Parathyroid adenoma (tissue), 2 donors: ENCODE measurements at regions not wholly inside any gene's neighbourhood (a gene's known extent, or its start where the extent isn't known, plus 50 kb on each side); places are given as distances from the start of the nearest gene placed in this dataset.

Experiments
- H2AFZ ChIP-seq: fragments of 300-600 bp; sonication (generic); one replicate; pipeline ENCODE4 v1.7.0; 2017; ENCODE audit warnings: antibody characterized with exemption, mild to moderate bottlenecking
- H3K27ac ChIP-seq: fragments of 300-600 bp; sonication (generic); one replicate; pipeline ENCODE4 v1.7.0; 2017
- H3K27me3 ChIP-seq: fragments of 300-600 bp; sonication (generic); one replicate; pipeline ENCODE4 v1.7.0; 2017; ENCODE audit warnings: low read length; ENCODE audit not compliant: control insufficient read depth, insufficient read depth
- H3K36me3 ChIP-seq: fragments of 300-600 bp; sonication (generic); one replicate; pipeline ENCODE4 v1.7.0; 2017; ENCODE audit warnings: low read length; ENCODE audit not compliant: control insufficient read depth, insufficient read depth
- H3K4me1 ChIP-seq: fragments of 300-600 bp; sonication (generic); one replicate; pipeline ENCODE4 v1.7.0; 2017; ENCODE audit warnings: control low read depth
- H3K4me2 ChIP-seq: fragments of 300-600 bp; sonication (generic); one replicate; pipeline ENCODE4 v1.7.0; 2017; ENCODE audit warnings: low read length
- H3K4me3 ChIP-seq: fragments of 300-600 bp; sonication (generic); one replicate; pipeline ENCODE4 v1.7.0; 2017; ENCODE audit warnings: low read depth, low read length
- H3K79me2 ChIP-seq: fragments of 300-600 bp; sonication (generic); one replicate; pipeline ENCODE4 v1.7.0; 2017; ENCODE audit warnings: control low read depth
- H3K9ac ChIP-seq: fragments of 300-600 bp; sonication (generic); one replicate; pipeline ENCODE4 v1.7.0; 2017; ENCODE audit warnings: mild to moderate bottlenecking
- H3K9me3 ChIP-seq: fragments of 300-600 bp; sonication (generic); one replicate; pipeline ENCODE4 v1.7.0; 2017; ENCODE audit warnings: low read length; ENCODE audit not compliant: control insufficient read depth
- TF ChIP-seq, protein P1 (sequence below): fragments of 300-600 bp; sonication (generic); IDR thresholded peaks from one replicate; pipeline ENCODE4 v1.7.0; 2017; ENCODE audit warnings: antibody characterized with exemption, mild to moderate bottlenecking
- donor health status: primary hyperparathyroidism.

DNA sequence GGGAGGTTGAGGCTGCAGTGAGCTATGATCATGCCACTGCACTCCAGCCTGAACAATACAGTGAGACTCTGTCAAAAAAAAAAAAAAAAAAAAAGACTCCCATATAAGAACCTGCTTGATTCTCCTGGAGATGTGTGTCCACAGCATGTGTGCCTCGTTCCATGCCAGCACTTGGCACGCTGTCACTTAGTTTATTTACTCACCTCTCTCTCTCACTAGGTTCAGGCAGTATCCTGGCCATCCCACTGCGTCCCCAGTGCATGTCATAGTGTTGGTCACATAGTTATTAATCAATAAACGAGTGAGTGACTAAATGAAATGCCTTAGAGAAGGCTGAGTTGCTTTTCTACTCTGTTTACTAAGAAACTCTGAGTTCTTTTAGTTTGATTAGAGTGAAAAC lies 79.1 kb upstream of the GPR12 start:
- Histone ChIP-seq H3K4me2 (no peak overlapping the region), H3K4me3 (no peak overlapping the region), H3K27me3 (no peaks in the 10 kb centered on the region), H3K27ac (no peak overlapping the region), H3K36me3 (no peaks in the 10 kb centered on the region), H3K4me1 (no peaks in the 10 kb centered on the region), H3K79me2 (no peaks in the 10 kb centered on the region), H2AFZ (no peak overlapping the region), H3K9me3 (no peaks in the 10 kb centered on the region), H3K9ac (no peak overlapping the region)
- TF ChIP-seq, protein P1, sequence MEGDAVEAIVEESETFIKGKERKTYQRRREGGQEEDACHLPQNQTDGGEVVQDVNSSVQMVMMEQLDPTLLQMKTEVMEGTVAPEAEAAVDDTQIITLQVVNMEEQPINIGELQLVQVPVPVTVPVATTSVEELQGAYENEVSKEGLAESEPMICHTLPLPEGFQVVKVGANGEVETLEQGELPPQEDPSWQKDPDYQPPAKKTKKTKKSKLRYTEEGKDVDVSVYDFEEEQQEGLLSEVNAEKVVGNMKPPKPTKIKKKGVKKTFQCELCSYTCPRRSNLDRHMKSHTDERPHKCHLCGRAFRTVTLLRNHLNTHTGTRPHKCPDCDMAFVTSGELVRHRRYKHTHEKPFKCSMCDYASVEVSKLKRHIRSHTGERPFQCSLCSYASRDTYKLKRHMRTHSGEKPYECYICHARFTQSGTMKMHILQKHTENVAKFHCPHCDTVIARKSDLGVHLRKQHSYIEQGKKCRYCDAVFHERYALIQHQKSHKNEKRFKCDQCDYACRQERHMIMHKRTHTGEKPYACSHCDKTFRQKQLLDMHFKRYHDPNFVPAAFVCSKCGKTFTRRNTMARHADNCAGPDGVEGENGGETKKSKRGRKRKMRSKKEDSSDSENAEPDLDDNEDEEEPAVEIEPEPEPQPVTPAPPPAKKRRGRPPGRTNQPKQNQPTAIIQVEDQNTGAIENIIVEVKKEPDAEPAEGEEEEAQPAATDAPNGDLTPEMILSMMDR, result no peak

DNA sequence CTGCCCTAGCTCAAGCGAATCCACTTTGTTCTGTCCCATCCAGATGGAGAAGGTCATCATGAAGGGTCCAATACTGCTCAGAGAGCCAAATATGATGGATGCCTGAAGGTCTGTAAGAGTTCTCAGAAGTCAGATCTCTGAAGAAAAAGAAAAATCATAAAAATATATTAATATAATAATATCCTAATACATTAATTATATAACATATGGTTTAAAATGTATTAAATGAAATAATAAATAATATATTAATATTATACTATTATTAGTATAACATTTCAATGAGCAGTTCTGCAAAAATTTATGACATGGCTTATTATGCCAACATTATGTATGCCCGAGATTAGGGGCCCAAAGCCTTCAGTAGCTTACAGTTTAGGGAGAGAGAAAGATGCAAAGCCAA lies 78.2 kb upstream of the GPR12 start:
- TF ChIP-seq, protein P1, result no peak
- Histone ChIP-seq H3K79me2 (no peaks in the 10 kb centered on the region), H3K9me3 (no peaks in the 10 kb centered on the region), H3K36me3 (no peaks in the 10 kb centered on the region), H3K27ac (no peak overlapping the region), H2AFZ (no peak overlapping the region), H3K9ac (no peak overlapping the region), H3K4me1 (no peaks in the 10 kb centered on the region), H3K4me2 (no peak overlapping the region), H3K4me3 (no peak overlapping the region), H3K27me3 (no peaks in the 10 kb centered on the region)

DNA sequence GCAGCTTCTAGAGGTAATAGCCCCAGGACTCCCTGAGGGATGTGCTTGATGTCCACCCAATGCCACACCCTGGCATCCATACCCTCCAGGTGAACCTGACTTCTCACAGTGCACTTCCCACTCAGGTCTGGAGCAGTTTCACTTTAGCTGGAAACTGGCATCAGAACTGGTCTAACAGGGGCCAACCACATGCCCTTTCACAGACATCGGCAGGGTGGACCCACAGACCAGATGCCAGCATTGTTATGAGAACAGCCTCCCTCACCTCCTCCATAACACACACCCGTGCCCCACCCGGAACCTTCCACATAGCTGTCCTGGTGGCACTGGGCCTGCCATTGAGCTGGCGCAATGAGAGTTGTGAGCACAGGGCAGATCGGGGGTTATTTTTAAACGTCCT lies 77.4 kb upstream of the GPR12 start:
- H3K9me3 ChIP-seq, result no peaks in the 10 kb centered on the region

DNA sequence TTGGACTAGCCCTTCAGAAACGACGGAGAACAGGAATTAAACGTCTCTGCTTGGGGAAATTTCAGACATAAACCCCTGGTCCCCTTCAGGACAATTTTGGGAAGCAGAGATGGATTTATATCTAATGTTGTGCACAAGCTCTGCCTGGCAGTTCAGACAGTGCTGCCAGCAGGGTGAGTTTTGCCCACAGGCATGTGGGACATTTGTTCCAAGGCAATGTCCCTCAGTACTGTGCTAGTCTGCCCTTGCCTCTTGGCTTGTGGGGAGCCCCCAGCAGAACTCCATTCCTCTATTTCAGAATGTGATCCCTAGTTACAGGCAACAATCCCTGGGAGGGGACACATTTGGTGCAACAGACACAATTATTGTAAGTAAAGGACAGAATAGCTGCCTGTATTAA lies 76.5 kb upstream of the GPR12 start:
- Histone ChIP-seq H3K4me3 (no peak overlapping the region), H3K9me3 (no peaks in the 10 kb centered on the region), H3K4me2 (no peak overlapping the region), H3K27me3 (no peaks in the 10 kb centered on the region), H2AFZ (no peak overlapping the region), H3K9ac (no peak overlapping the region), H3K79me2 (no peaks in the 10 kb centered on the region), H3K4me1 (no peaks in the 10 kb centered on the region), H3K36me3 (no peaks in the 10 kb centered on the region), H3K27ac (no peak overlapping the region)
- TF ChIP-seq, protein P1, result no peak

More for the DNA sequence above, 77.4 kb upstream of the GPR12 start:
- H2AFZ ChIP-seq, result no peak overlapping the region
- H3K36me3 ChIP-seq, result no peaks in the 10 kb centered on the region
- no peak overlapping the region for H3K4me3 ChIP-seq
- H3K4me2 ChIP-seq, result no peak overlapping the region
- H3K79me2 ChIP-seq, result no peaks in the 10 kb centered on the region
- no peak overlapping the region for H3K9ac ChIP-seq
- TF ChIP-seq, protein P1, result no peak
- H3K4me1 ChIP-seq, result no peaks in the 10 kb centered on the region
- H3K27me3 ChIP-seq, result no peaks in the 10 kb centered on the region
- H3K27ac ChIP-seq, result no peak overlapping the region

DNA sequence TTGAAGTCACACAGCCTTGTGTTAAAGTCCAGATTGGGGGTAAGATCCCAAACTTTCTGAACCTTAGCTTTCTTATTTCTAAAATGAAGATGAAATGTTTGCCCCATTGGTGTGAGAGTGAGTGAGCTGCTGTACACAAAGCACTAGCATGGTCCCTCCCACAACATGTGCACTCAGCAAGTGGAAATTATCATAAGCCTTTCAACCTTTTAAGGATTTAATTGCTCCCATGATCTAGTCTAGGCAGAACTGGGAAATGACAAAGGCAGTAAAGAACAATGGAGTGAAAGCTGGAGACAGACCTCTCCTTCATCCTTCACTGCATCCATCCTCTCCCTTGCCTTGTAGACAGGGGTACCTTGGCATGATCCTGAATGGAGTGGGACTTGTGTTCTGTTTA lies 76.0 kb upstream of the GPR12 start:
- TF ChIP-seq, protein P1, result no peak
- H3K4me3 ChIP-seq, result no peak overlapping the region
- no peaks in the 10 kb centered on the region for H3K79me2 ChIP-seq
- H3K4me1 ChIP-seq, result no peaks in the 10 kb centered on the region
- H2AFZ ChIP-seq, result no peak overlapping the region
- no peak overlapping the region for H3K9ac ChIP-seq
- H3K36me3 ChIP-seq, result no peaks in the 10 kb centered on the region
- no peaks in the 10 kb centered on the region for H3K27me3 ChIP-seq
- H3K9me3 ChIP-seq, result no peaks in the 10 kb centered on the region
- H3K27ac ChIP-seq, result no peak overlapping the region
- H3K4me2 ChIP-seq, result no peak overlapping the region
